Calu3 (cell line): ENCODE measurements at regions not wholly inside any gene's neighbourhood (a gene's known extent, or its start where the extent isn't known, plus 50 kb on each side); places are given as distances from the start of the nearest gene placed in this dataset.

Experiments
- BruUV-seq: library from RNA; stranded (reverse); fragments of 400-500 nt; replicated peaks from 2 replicates; lab custom pipeline; 2021; lab: Mats Ljungman, UMichigan
- CTCF ChIA-PET: fragments of 300-600 bp; sonication (Branson Sonifier 250); formaldehyde crosslinking; loops from one replicate; lab custom pipeline; 2022; ENCODE audit warnings: antibody characterized with exemption; lab: Charles Lee
- DNase-seq: peaks from one replicate; pipeline ENCODE4 v3.0.0; 2022
- H3K27ac Mint-ChIP-seq: one replicate; pipeline ENCODE4 v1.8.0; 2022; ENCODE audit warnings: mixed read lengths; ENCODE audit not compliant: unreplicated experiment
- H3K27me3 Mint-ChIP-seq: one replicate; pipeline ENCODE4 v1.8.0; 2022; ENCODE audit warnings: mixed read lengths; ENCODE audit not compliant: unreplicated experiment
- H3K36me3 Mint-ChIP-seq: one replicate; pipeline ENCODE4 v1.8.0; 2022; ENCODE audit warnings: mild to moderate bottlenecking, moderate library complexity, mixed read lengths; ENCODE audit not compliant: insufficient read depth, unreplicated experiment
- H3K4me1 Mint-ChIP-seq: one replicate; pipeline ENCODE4 v1.8.0; 2022; ENCODE audit warnings: mild to moderate bottlenecking, low read depth, mixed read lengths; ENCODE audit not compliant: unreplicated experiment
- H3K4me3 Mint-ChIP-seq: one replicate; pipeline ENCODE4 v1.8.0; 2022; ENCODE audit warnings: mild to moderate bottlenecking, low read depth, moderate library complexity, mixed read lengths; ENCODE audit not compliant: unreplicated experiment
- H3K9me3 Mint-ChIP-seq: one replicate; pipeline ENCODE4 v1.8.0; 2022; ENCODE audit warnings: low read depth, mixed read lengths; ENCODE audit not compliant: unreplicated experiment
- CTCF ChIP-seq: fragments of 200-600 bp; IDR thresholded peaks from one replicate; pipeline ENCODE4 v1.8.0; 2022; ENCODE audit warnings: antibody characterized with exemption; ENCODE audit not compliant: unreplicated experiment
- intact Hi-C: fragments of 100-400 bp; cut with micrococcal nuclease; formaldehyde crosslinking; loops from one replicate; pipeline ENCODE4 v1.10.0; 2022; ENCODE audit not compliant: unreplicated experiment

GRCh38 chr2:12495247-12495868, 221.4 kb upstream of the TRIB2 start:
- Mint-ChIP-seq H3K4me1 (no peaks in the 10 kb centered on the region), H3K36me3 (no peaks in the 10 kb centered on the region), H3K4me3 (no peak overlapping the region), H3K27me3 (no peaks in the 10 kb centered on the region), H3K27ac (no peak overlapping the region), H3K9me3 (no peaks in the 10 kb centered on the region)
- intact Hi-C loops = no loop called here
- BruUV-seq = no TSS peak
- DNase-seq = no peak
- CTCF ChIA-PET = no interaction called here
- no peak for TF ChIP-seq CTCF

GRCh38 chr2:12498286-12498685, 218.4 kb upstream of the TRIB2 start:
- H3K9me3 Mint-ChIP-seq = no peaks in the 10 kb centered on the region
- H3K27me3 Mint-ChIP-seq = no peaks in the 10 kb centered on the region
- intact Hi-C loops = no loop called here
- H3K4me1 Mint-ChIP-seq = no peaks in the 10 kb centered on the region
- no peak overlapping the region for H3K27ac Mint-ChIP-seq
- CTCF ChIA-PET = no interaction called here
- no peaks in the 10 kb centered on the region for H3K36me3 Mint-ChIP-seq
- no peak for TF ChIP-seq CTCF
- DNase-seq = no peak
- no TSS peak for BruUV-seq
- no peak overlapping the region for H3K4me3 Mint-ChIP-seq

GRCh38 chr2:12498704-12499103, 218.0 kb upstream of the TRIB2 start:
- BruUV-seq = no TSS peak
- no peak for TF ChIP-seq CTCF
- intact Hi-C loops = no loop called here
- H3K27ac Mint-ChIP-seq = no peak overlapping the region
- CTCF ChIA-PET = no interaction called here
- H3K4me1 Mint-ChIP-seq = no peaks in the 10 kb centered on the region
- no peaks in the 10 kb centered on the region for H3K36me3 Mint-ChIP-seq
- no peak overlapping the region for H3K4me3 Mint-ChIP-seq
- H3K27me3 Mint-ChIP-seq = no peaks in the 10 kb centered on the region
- no peaks in the 10 kb centered on the region for H3K9me3 Mint-ChIP-seq
- no peak for DNase-seq

- Mint-ChIP-seq H3K27me3 (no peaks in the 10 kb centered on the region), H3K4me1 (no peaks in the 10 kb centered on the region), H3K4me3 (no peak overlapping the region), H3K27ac (no peak overlapping the region), H3K9me3 (no peaks in the 10 kb centered on the region), H3K36me3 (no peaks in the 10 kb centered on the region)
- intact Hi-C loops = no loop called here
- no peak for DNase-seq
- no peak for TF ChIP-seq CTCF
- no TSS peak for BruUV-seq
- CTCF ChIA-PET = no interaction called here
Observed at GRCh38 chr2:12500899-12501298, 215.8 kb upstream of the TRIB2 start.
